K562 (cell line): ENCODE measurements at regions not wholly inside any gene's neighbourhood (a gene's known extent, or its start where the extent isn't known, plus 50 kb on each side); places are given as distances from the start of the nearest gene placed in this dataset.

ENCODE experiments used
- ATAC-seq: fragments of 200-7000 bp; cut with Tn5 transposase; 3 replicates; pipeline ENCODE4 v1.9.1; 2020; ENCODE audit warnings: moderate library complexity
- BruUV-seq: library from RNA; stranded (reverse); fragments of 400-500 nt; replicated peaks from 2 replicates; lab custom pipeline; 2021; lab: Mats Ljungman, UMichigan
- CTCF ChIA-PET: fragments of 300-600 bp; formaldehyde crosslinking; extraction: SDS; loops from one replicate; lab custom pipeline; 2021; ENCODE audit warnings: low intra/inter-chr PET ratio; lab: Yijun Ruan, JAX
- POLR2A ChIA-PET: fragments of 300-600, 350-650 bp; sonication (Branson Sonifier 250); formaldehyde crosslinking; extraction: SDS; loops from one replicate; lab custom pipeline; 2021; ENCODE audit warnings: antibody characterized with exemption, inconsistent platforms; lab: Yijun Ruan, JAX
- DNase-seq, 4 experiments: peaks; one replicate each; pipeline versions ENCODE4 v3.0.0 to v3.0.0-alpha.2; 2011 to 2018; ENCODE audit warnings: low spot score in 3 of 4, mixed read lengths in 3 of 4; ENCODE audit errors: extremely low read depth in 1 of 4
- FAIRE-seq: peaks from 2 replicates; lab custom pipeline; 2011; peaks lifted over from hg19 to GRCh38; lab: Jason Lieb, UNC
- H2AFZ ChIP-seq: 2 replicates; pipeline ENCODE4 v1.6.0; 2011; ENCODE audit warnings: low read depth, low read length, control low read depth, inconsistent platforms
- H3K27ac ChIP-seq: fragments of 200-600 bp; 3 replicates; pipeline ENCODE4 v1.8.0; 2011; ENCODE audit warnings: low read depth, mild to moderate bottlenecking, control low read depth, inconsistent platforms, low read length, moderate library complexity, mixed read lengths; ENCODE audit errors: extremely low read depth
- H3K27me3 ChIP-seq, 2 experiments: fragments of 300-600 bp in 1 of 2; 2 replicates in 1 of 2; 3 replicates in 1 of 2; pipeline versions ENCODE4 v1.6.0 to v1.8.0; 2011; ENCODE audit warnings: inconsistent platforms in 2 of 2, low read length in 2 of 2, mild to moderate bottlenecking in 1 of 2, mixed read lengths in 1 of 2, moderate library complexity in 1 of 2; ENCODE audit not compliant: control insufficient read depth in 2 of 2, insufficient read depth in 2 of 2
- H3K36me3 ChIP-seq: fragments of 300-600 bp; 3 replicates; pipeline ENCODE4 v1.8.0; 2011; ENCODE audit warnings: mild to moderate bottlenecking, low read length, inconsistent platforms; ENCODE audit not compliant: control insufficient read depth, insufficient read depth
- H3K4me1 ChIP-seq, 2 experiments: fragments of 200-600 bp in 1 of 2; replicated peaks in 1 of 2; 2 replicates in 1 of 2; 3 replicates in 1 of 2; pipeline versions ENCODE4 v1.5.1 to v1.8.0; 2011; ENCODE audit warnings: inconsistent platforms in 2 of 2, low read length in 2 of 2, mild to moderate bottlenecking in 1 of 2, mixed read lengths in 1 of 2, moderate library complexity in 1 of 2; ENCODE audit not compliant: control insufficient read depth in 2 of 2, insufficient read depth in 2 of 2
- H3K4me2 ChIP-seq: 2 replicates; pipeline ENCODE4 v1.6.1; 2011; ENCODE audit warnings: low read length, control low read depth, inconsistent platforms, mixed read lengths; ENCODE audit not compliant: insufficient read depth
- H3K4me3 ChIP-seq: fragments of 200-600 bp; sonication (generic), shearing (Covaris generic); 2 replicates; pipeline ENCODE4 v1.5.1; 2016; ENCODE audit warnings: control low read depth, inconsistent platforms
- H3K79me2 ChIP-seq: fragments of 200-600 bp; 3 replicates; pipeline ENCODE4 v1.8.0; 2011; ENCODE audit warnings: low read length, inconsistent platforms; ENCODE audit not compliant: control insufficient read depth, insufficient read depth
- H3K9ac ChIP-seq, 2 experiments: 2 replicates each; pipeline versions ENCODE4 v1.6.0 to v1.6.1; 2011; ENCODE audit warnings: low read depth in 2 of 2, low read length in 2 of 2, control low read depth in 1 of 2, inconsistent platforms in 1 of 2, mild to moderate bottlenecking in 1 of 2, mixed read lengths in 1 of 2; ENCODE audit not compliant: insufficient read depth in 1 of 2
- H3K9me1 ChIP-seq: one replicate; pipeline ENCODE4 v1.6.0; 2011; ENCODE audit warnings: inconsistent platforms, mild to moderate bottlenecking, low read length, moderate library complexity; ENCODE audit not compliant: control insufficient read depth, insufficient read depth
- H3K9me3 ChIP-seq: replicated peaks from 2 replicates; pipeline ENCODE4 v1.5.1; 2011; ENCODE audit warnings: low read depth, low read length, inconsistent platforms; ENCODE audit not compliant: control insufficient read depth, insufficient read depth
- H4K20me1 ChIP-seq: replicated peaks from 2 replicates; pipeline ENCODE4 v1.6.1; 2011; ENCODE audit warnings: low read length, inconsistent platforms, mixed read lengths; ENCODE audit not compliant: control insufficient read depth, insufficient read depth
- CEBPB ChIP-seq: fragments of 450-650 bp; IDR thresholded peaks from 2 replicates; pipeline ENCODE4 v1.6.1; 2016; ENCODE audit warnings: missing genetic modification characterization, missing compliant biosample characterization
- E2F5 ChIP-seq: sonication (generic); formaldehyde crosslinking; IDR thresholded peaks from 2 replicates; pipeline ENCODE4 v1.8.0; 2022; ENCODE audit warnings: mild to moderate bottlenecking, missing genetic modification reagents
- GTF2B ChIP-seq: IDR thresholded peaks from 2 replicates; pipeline ENCODE4 v1.6.1; 2011; ENCODE audit not compliant: insufficient read length; ENCODE audit errors: extremely low read depth
- HIVEP1 ChIP-seq: fragments of 250-450 bp; sonication (Bioruptor Pico); IDR thresholded peaks from 2 replicates; pipeline ENCODE4 v1.4.0; 2020; ENCODE audit warnings: mild to moderate bottlenecking
- MAFG ChIP-seq: fragments of 450-650 bp; conservative IDR thresholded peaks from 2 replicates; pipeline ENCODE4 v1.6.1; 2016; ENCODE audit warnings: missing genetic modification characterization, missing compliant biosample characterization
- MBD1 ChIP-seq: fragments of 250-450 bp; sonication (Bioruptor Pico); IDR thresholded peaks from 2 replicates; pipeline ENCODE4 v1.8.0; 2022; ENCODE audit warnings: inconsistent platforms
- MXD1 ChIP-seq: fragments of 250-450 bp; sonication (Bioruptor Pico); IDR thresholded peaks from 2 replicates; pipeline ENCODE4 v1.8.0; 2021; ENCODE audit warnings: borderline replicate concordance, mild to moderate bottlenecking, moderate library complexity; ENCODE audit not compliant: poor library complexity, severe bottlenecking
- NR2F6 ChIP-seq: fragments of 450-650 bp; formaldehyde crosslinking; IDR thresholded peaks from 2 replicates; pipeline ENCODE4 v1.4.0; 2020; ENCODE audit warnings: mild to moderate bottlenecking
- RBBP5 ChIP-seq: fragments of 200-600 bp; sonication (generic); IDR thresholded peaks from 2 replicates; pipeline ENCODE4 v1.6.1; 2012; ENCODE audit warnings: borderline replicate concordance, mild to moderate bottlenecking, low read length, control low read depth, inconsistent platforms; ENCODE audit not compliant: insufficient read depth, poor library complexity, severe bottlenecking
- SRF ChIP-seq, 2 experiments: fragments of 250-450, 450-650 bp in 1 of 2; sonication (Bioruptor Pico) in 1 of 2; sonication (generic) in 1 of 2; formaldehyde crosslinking; IDR thresholded peaks; 2 replicates each; pipeline versions ENCODE4 v1.5.0 to v1.5.1; 2020 to 2022; ENCODE audit warnings: mild to moderate bottlenecking in 1 of 2, missing genetic modification reagents in 1 of 2
- YBX1 ChIP-seq: fragments of 450-650 bp; IDR thresholded peaks from 2 replicates; pipeline ENCODE4 v1.7.1; 2016; ENCODE audit warnings: mild to moderate bottlenecking
- ZBTB7A ChIP-seq: IDR thresholded peaks from 2 replicates; pipeline ENCODE4 v1.6.1; 2011; ENCODE audit warnings: low read depth, mild to moderate bottlenecking, low read length, moderate library complexity, borderline replicate concordance; ENCODE audit not compliant: control insufficient read depth
- ZKSCAN8 ChIP-seq: fragments of 200-800 bp; sonication (Bioruptor generic); IDR thresholded peaks from 2 replicates; pipeline ENCODE4 v1.6.1; 2016; ENCODE audit warnings: missing genetic modification characterization, missing compliant biosample characterization
- ZNF444 ChIP-seq: fragments of 250-450 bp; sonication (Bioruptor Pico); IDR thresholded peaks from 2 replicates; pipeline ENCODE4 v1.4.0; 2020; ENCODE audit warnings: mild to moderate bottlenecking, moderate library complexity
- WGBS: fragments of 100-300 bp; shearing (Covaris generic); methylation state at CpG from one replicate; pipeline ENCODE4 v1.1.6; 2016; ENCODE audit warnings: low coverage, mixed read lengths; ENCODE audit not compliant: insufficient coverage; ENCODE audit errors: missing lambda C conversion rate; 5-methylcytosine and 5-hydroxymethylcytosine counted together
- in situ Hi-C: fragments of 300-500 bp; cut with MboI; formaldehyde crosslinking; loops from 4 replicates; pipeline ENCODE4 v1.15.0; 2018; ENCODE audit warnings: inconsistent platforms, mixed read lengths
- intact Hi-C: fragments of 100-400 bp; cut with micrococcal nuclease; formaldehyde crosslinking; loops from 2 replicates; pipeline ENCODE4 v1.14.2; 2022

GRCh38 chr17:53218723-53219122 lies 604.0 kb upstream of the KIF2B start:
- H3K4me2 ChIP-seq, result no peak overlapping the region
- ATAC-seq (no peak), FAIRE-seq (no peak), DNase-seq (no peak)
- intact Hi-C loops (no loop called here), in situ Hi-C loops (no loop called here)
- no peaks in the 10 kb centered on the region for H3K9me3 ChIP-seq
- no TSS peak for BruUV-seq
- no peak overlapping the region for H2AFZ ChIP-seq
- no peak overlapping the region for H3K27ac ChIP-seq
- no peak overlapping the region for H3K9ac ChIP-seq
- H4K20me1 ChIP-seq, result no peaks in the 10 kb centered on the region
- H3K27me3 ChIP-seq, result no peaks in the 10 kb centered on the region
- no peaks in the 10 kb centered on the region for H3K36me3 ChIP-seq
- CTCF ChIA-PET, result no interaction called here
- H3K79me2 ChIP-seq, result no peaks in the 10 kb centered on the region
- H3K9me1 ChIP-seq, result no peaks in the 10 kb centered on the region
- no peak overlapping the region for H3K4me3 ChIP-seq
- 4% methylated on average over 2 of the region's 2 CpGs for WGBS
- POLR2A ChIA-PET, result no interaction called here
- H3K4me1 ChIP-seq, result no peaks in the 10 kb centered on the region
- TF ChIP-seq ZNF444 (CRISPR knock-in tag) (no peak), SRF (CRISPR knock-in tag; IDR thresholded peaks at IDR 0.05) (no peak), NR2F6 (CRISPR knock-in tag) (no peak), ZKSCAN8 (CRISPR knock-in tag) (no peak), GTF2B (no peak), MBD1 (CRISPR knock-in tag) (no peak), MAFG (tag) (peak; percentile 37; the same call in 1 of the 2 replicates), RBBP5 (no peak), CEBPB (tag) (no peak), E2F5 (CRISPR knock-in tag) (no peak), YBX1 (no peak), MXD1 (CRISPR knock-in tag) (no peak), HIVEP1 (CRISPR knock-in tag) (no peak), ZBTB7A (no peak)
